Fibroblast of lung (primary cell): ENCODE measurements at regions not wholly inside any gene's neighbourhood (a gene's known extent, or its start where the extent isn't known, plus 50 kb on each side); places are given as distances from the start of the nearest gene placed in this dataset.
A peak's percentile ranks its signal among the peaks of the same experiment; 100 is the strongest.

Experiments used
- DNase-seq, 2 donors: peaks; one replicate each; pipeline versions ENCODE4 v3.0.0 to v3.0.0-alpha.2; 2010; ENCODE audit warnings: low read depth in 2 of 2
- H2AFZ ChIP-seq: 2 replicates; pipeline ENCODE4 v1.5.1; 2012; ENCODE audit warnings: low read length, control low read depth, inconsistent platforms
- H3K27ac ChIP-seq: 2 replicates; pipeline ENCODE4 v1.5.1; 2011; ENCODE audit warnings: low read length, control low read depth; ENCODE audit not compliant: insufficient read depth
- H3K27me3 ChIP-seq: 2 replicates; pipeline ENCODE4 v1.5.1; 2011; ENCODE audit warnings: mild to moderate bottlenecking, low read length; ENCODE audit not compliant: control insufficient read depth, insufficient read depth
- H3K36me3 ChIP-seq: 2 replicates; pipeline ENCODE4 v1.5.1; 2011; ENCODE audit warnings: low read length; ENCODE audit not compliant: control insufficient read depth, insufficient read depth
- H3K4me1 ChIP-seq: 2 replicates; pipeline ENCODE4 v1.5.1; 2011; ENCODE audit warnings: low read length; ENCODE audit not compliant: control insufficient read depth, insufficient read depth; ENCODE audit errors: extremely low read depth
- H3K4me2 ChIP-seq: 2 replicates; pipeline ENCODE4 v1.5.1; 2011; ENCODE audit warnings: low read length, control low read depth; ENCODE audit not compliant: insufficient read depth; ENCODE audit errors: extremely low read depth
- H3K4me3 ChIP-seq, 4 experiments: fragments of 200-600 bp in 1 of 4; sonication (generic) in 1 of 4; replicated peaks in 1 of 4; 2 replicates each; pipeline ENCODE4 v1.5.1; 2011 to 2016; ENCODE audit warnings: low read length in 4 of 4, low read depth in 3 of 4, mild to moderate bottlenecking in 3 of 4, control low read depth in 2 of 4, inconsistent platforms in 1 of 4, mixed read lengths in 1 of 4; ENCODE audit not compliant: insufficient read depth in 1 of 4; ENCODE audit errors: control extremely low read depth in 1 of 4
- H3K79me2 ChIP-seq: 2 replicates; pipeline ENCODE4 v1.5.1; 2012; ENCODE audit warnings: mild to moderate bottlenecking, low read length, inconsistent platforms; ENCODE audit not compliant: control insufficient read depth, insufficient read depth
- H3K9ac ChIP-seq: 2 replicates; pipeline ENCODE4 v1.5.1; 2011; ENCODE audit warnings: mild to moderate bottlenecking, low read length, control low read depth; ENCODE audit not compliant: insufficient read depth
- H3K9me3 ChIP-seq: 2 replicates; pipeline ENCODE4 v1.5.1; 2012; ENCODE audit warnings: low read depth, low read length; ENCODE audit not compliant: control insufficient read depth, insufficient read depth
- H4K20me1 ChIP-seq: 2 replicates; pipeline ENCODE4 v1.5.1; 2011; ENCODE audit warnings: low read length; ENCODE audit not compliant: control insufficient read depth, insufficient read depth; ENCODE audit errors: extremely low read depth
- EZH2 ChIP-seq: IDR thresholded peaks from 2 replicates; pipeline ENCODE4 v1.5.1; 2012; ENCODE audit warnings: low read length, control low read depth, mild to moderate bottlenecking; ENCODE audit errors: missing control alignments
- TF ChIP-seq, protein P1 (sequence below), 2 donors: IDR thresholded peaks in 1 of 2; conservative IDR thresholded peaks in 1 of 2; 1 replicate in 1 of 2; 2 replicates in 1 of 2; pipeline ENCODE4 v1.5.1; 2011 to 2012; ENCODE audit warnings: low read length in 2 of 2, control low read depth in 1 of 2, inconsistent platforms in 1 of 2, low read depth in 1 of 2, mild to moderate bottlenecking in 1 of 2

- Histone ChIP-seq H3K9me3 (no peaks in the 10 kb centered on the region), H3K79me2 (no peaks in the 10 kb centered on the region), H3K4me3 (no peak overlapping the region), H3K4me1 (peaks cover 6% of the 10 kb centered on the region), H3K27me3 (no peaks in the 10 kb centered on the region), H3K27ac (no peak overlapping the region), H3K4me2 (no peak overlapping the region), H2AFZ (no peak overlapping the region), H4K20me1 (no peaks in the 10 kb centered on the region), H3K9ac (no peak overlapping the region), H3K36me3 (no peaks in the 10 kb centered on the region)
- no peak for DNase-seq
- TF ChIP-seq EZH2, result no peak
- TF ChIP-seq, protein P1, sequence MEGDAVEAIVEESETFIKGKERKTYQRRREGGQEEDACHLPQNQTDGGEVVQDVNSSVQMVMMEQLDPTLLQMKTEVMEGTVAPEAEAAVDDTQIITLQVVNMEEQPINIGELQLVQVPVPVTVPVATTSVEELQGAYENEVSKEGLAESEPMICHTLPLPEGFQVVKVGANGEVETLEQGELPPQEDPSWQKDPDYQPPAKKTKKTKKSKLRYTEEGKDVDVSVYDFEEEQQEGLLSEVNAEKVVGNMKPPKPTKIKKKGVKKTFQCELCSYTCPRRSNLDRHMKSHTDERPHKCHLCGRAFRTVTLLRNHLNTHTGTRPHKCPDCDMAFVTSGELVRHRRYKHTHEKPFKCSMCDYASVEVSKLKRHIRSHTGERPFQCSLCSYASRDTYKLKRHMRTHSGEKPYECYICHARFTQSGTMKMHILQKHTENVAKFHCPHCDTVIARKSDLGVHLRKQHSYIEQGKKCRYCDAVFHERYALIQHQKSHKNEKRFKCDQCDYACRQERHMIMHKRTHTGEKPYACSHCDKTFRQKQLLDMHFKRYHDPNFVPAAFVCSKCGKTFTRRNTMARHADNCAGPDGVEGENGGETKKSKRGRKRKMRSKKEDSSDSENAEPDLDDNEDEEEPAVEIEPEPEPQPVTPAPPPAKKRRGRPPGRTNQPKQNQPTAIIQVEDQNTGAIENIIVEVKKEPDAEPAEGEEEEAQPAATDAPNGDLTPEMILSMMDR (conservative IDR thresholded peaks at IDR 0.05 in 1 of 2, IDR thresholded peaks at IDR 0.05 in 1 of 2; ENCODE audit: low read depth in 1 of 2, low read length in 2 of 2), result no peak
Measured at GRCh38 chr13:28560612-28561011, 65.7 kb upstream of the FLT1 start.

GRCh38 chr13:28559636-28560259 lies 64.8 kb upstream of the FLT1 start:
- H3K27me3 ChIP-seq, result no peaks in the 10 kb centered on the region
- no peaks in the 10 kb centered on the region for H3K79me2 ChIP-seq
- no peaks in the 10 kb centered on the region for H3K9me3 ChIP-seq
- H3K27ac ChIP-seq, result no peak overlapping the region
- peaks cover 6% of the 10 kb centered on the region for H3K4me1 ChIP-seq
- no peak overlapping the region for H3K4me3 ChIP-seq
- no peaks in the 10 kb centered on the region for H4K20me1 ChIP-seq
- DNase-seq, result no peak
- TF ChIP-seq, protein P1 (conservative IDR thresholded peaks at IDR 0.05 in 1 of 2, IDR thresholded peaks at IDR 0.05 in 1 of 2; ENCODE audit: low read depth in 1 of 2, low read length in 2 of 2), result no peak
- TF ChIP-seq EZH2, result no peak
- no peaks in the 10 kb centered on the region for H3K36me3 ChIP-seq
- no peak overlapping the region for H2AFZ ChIP-seq
- H3K9ac ChIP-seq, result no peak overlapping the region
- H3K4me2 ChIP-seq, result no peak overlapping the region

GRCh38 chr13:28558567-28558966 lies 63.6 kb upstream of the FLT1 start:
- Histone ChIP-seq H3K36me3 (no peaks in the 10 kb centered on the region), H3K27me3 (no peaks in the 10 kb centered on the region), H3K79me2 (no peaks in the 10 kb centered on the region), H3K4me1 (peaks cover 6% of the 10 kb centered on the region), H4K20me1 (no peaks in the 10 kb centered on the region), H2AFZ (peak overlapping the region; percentile 66), H3K9me3 (no peaks in the 10 kb centered on the region), H3K27ac (peak overlapping the region; percentile 89), H3K4me2 (peak overlapping the region; percentile 44), H3K4me3 (no peak overlapping the region), H3K9ac (peak overlapping the region; percentile 9)
- no peak for TF ChIP-seq EZH2
- TF ChIP-seq, protein P1 (conservative IDR thresholded peaks at IDR 0.05 in 1 of 2, IDR thresholded peaks at IDR 0.05 in 1 of 2; ENCODE audit: low read depth in 1 of 2, low read length in 2 of 2), result no peak
- DNase-seq, result peak; percentile 26 to 49
